IMR-90 (cell line): ENCODE measurements at regions not wholly inside any gene's neighbourhood (a gene's known extent, or its start where the extent isn't known, plus 50 kb on each side); places are given as distances from the start of the nearest gene placed in this dataset.
A peak's percentile ranks its signal among the peaks of the same experiment; 100 is the strongest.

Experiments used
- ATAC-seq: fragments of 200-7000 bp; cut with Tn5 transposase; 2 replicates; pipeline ENCODE4 v1.9.1; 2020; ENCODE audit warnings: low read depth, mild to moderate bottlenecking, moderate library complexity
- BruUV-seq: library from RNA; stranded (reverse); fragments of 400-500 nt; replicated peaks from 2 replicates; lab custom pipeline; 2021; lab: Mats Ljungman, UMichigan
- CTCF ChIA-PET: fragments of 300-600 bp; formaldehyde crosslinking; extraction: SDS; loops from one replicate; lab custom pipeline; 2021; ENCODE audit warnings: antibody characterized with exemption; lab: Yijun Ruan, JAX
- POLR2A ChIA-PET: fragments of 300-600 bp; sonication (Branson Sonifier 250); formaldehyde crosslinking; loops from one replicate; lab custom pipeline; 2022; ENCODE audit warnings: antibody characterized with exemption; ENCODE audit not compliant: unreplicated experiment; lab: Charles Lee
- DNase-seq: peaks from one replicate; pipeline ENCODE4 v3.0.0; 2013
- H2AFZ ChIP-seq: replicated peaks from 2 replicates; pipeline ENCODE3; 2013; ENCODE audit warnings: low read length, mild to moderate bottlenecking; ENCODE audit not compliant: poor library complexity
- H2AK5ac ChIP-seq: 2 replicates; pipeline ENCODE4 v1.6.1; 2013; ENCODE audit warnings: low read depth, low read length, inconsistent platforms
- H2AK9ac ChIP-seq: replicated peaks from 2 replicates; pipeline ENCODE3; 2013; ENCODE audit warnings: mild to moderate bottlenecking, low read depth, low read length, moderate library complexity; ENCODE audit not compliant: poor library complexity
- H2BK120ac ChIP-seq: 2 replicates; pipeline ENCODE4 v1.6.1; 2013; ENCODE audit warnings: low read depth, low read length, inconsistent platforms
- H2BK15ac ChIP-seq: 3 replicates; pipeline ENCODE4 v1.6.1; 2013; ENCODE audit warnings: low read depth, low read length, inconsistent platforms
- H2BK20ac ChIP-seq: 2 replicates; pipeline ENCODE4 v1.6.1; 2013; ENCODE audit warnings: low read depth, mild to moderate bottlenecking, inconsistent platforms, low read length, moderate library complexity
- H2BK5ac ChIP-seq: 2 replicates; pipeline ENCODE4 v1.6.1; 2013; ENCODE audit warnings: mild to moderate bottlenecking, low read depth, low read length, inconsistent platforms; ENCODE audit not compliant: poor library complexity, severe bottlenecking
- H3K14ac ChIP-seq: replicated peaks from 2 replicates; pipeline ENCODE4 v1.6.1; 2013; ENCODE audit warnings: low read depth, low read length, inconsistent platforms
- H3K18ac ChIP-seq: 2 replicates; pipeline ENCODE4 v1.6.1; 2013; ENCODE audit warnings: low read depth, low read length, control low read depth
- H3K23ac ChIP-seq: 2 replicates; pipeline ENCODE4 v1.6.1; 2013; ENCODE audit warnings: low read depth, low read length, inconsistent platforms
- H3K27ac ChIP-seq: 2 replicates; pipeline ENCODE4 v1.5.1; 2013; ENCODE audit warnings: mild to moderate bottlenecking, control low read depth, low read length; ENCODE audit not compliant: insufficient read depth
- H3K27me3 ChIP-seq: 2 replicates; pipeline ENCODE4 v1.6.1; 2013; ENCODE audit warnings: low read length; ENCODE audit not compliant: control insufficient read depth, insufficient read depth
- H3K36me3 ChIP-seq: 2 replicates; pipeline ENCODE4 v1.6.1; 2013; ENCODE audit warnings: low read length, mixed read lengths; ENCODE audit not compliant: control insufficient read depth, insufficient read depth
- H3K4ac ChIP-seq: 2 replicates; pipeline ENCODE4 v1.6.1; 2013; ENCODE audit warnings: low read depth, low read length, inconsistent platforms
- H3K4me1 ChIP-seq: 2 replicates; pipeline ENCODE4 v1.6.1; 2013; ENCODE audit warnings: low read length, mixed read lengths; ENCODE audit not compliant: control insufficient read depth, insufficient read depth
- H3K4me2 ChIP-seq: 2 replicates; pipeline ENCODE4 v1.6.1; 2013; ENCODE audit warnings: low read depth, mild to moderate bottlenecking, control low read depth, low read length, moderate library complexity
- H3K4me3 ChIP-seq: 2 replicates; pipeline ENCODE4 v1.5.1; 2013; ENCODE audit warnings: low read depth, mild to moderate bottlenecking, control low read depth, low read length, moderate library complexity; ENCODE audit not compliant: insufficient read depth
- H3K56ac ChIP-seq: 2 replicates; pipeline ENCODE4 v1.6.1; 2013; ENCODE audit warnings: low read length, inconsistent platforms; ENCODE audit not compliant: insufficient read depth; ENCODE audit errors: extremely low read depth
- H3K79me1 ChIP-seq, 2 experiments: 2 replicates each; pipeline ENCODE4 v1.6.1; 2013; ENCODE audit warnings: low read length in 2 of 2, inconsistent platforms in 1 of 2, low read depth in 1 of 2
- H3K9ac ChIP-seq: 2 replicates; pipeline ENCODE4 v1.6.1; 2013; ENCODE audit warnings: low read depth, low read length, control low read depth
- H3K9me1 ChIP-seq: 2 replicates; pipeline ENCODE4 v1.6.1; 2013; ENCODE audit warnings: low read length, inconsistent platforms; ENCODE audit not compliant: insufficient read depth
- H3K9me3 ChIP-seq: 2 replicates; pipeline ENCODE4 v1.6.1; 2013; ENCODE audit warnings: low read length; ENCODE audit not compliant: control insufficient read depth, insufficient read depth
- H4K20me1 ChIP-seq: 2 replicates; pipeline ENCODE4 v1.6.1; 2013; ENCODE audit warnings: low read length, inconsistent platforms; ENCODE audit not compliant: insufficient read depth
- H4K5ac ChIP-seq: 2 replicates; pipeline ENCODE4 v1.6.1; 2013; ENCODE audit warnings: mild to moderate bottlenecking, low read depth, low read length, control low read depth
- H4K8ac ChIP-seq, 2 experiments: 2 replicates each; pipeline ENCODE4 v1.6.1; 2013; ENCODE audit warnings: low read depth in 2 of 2, low read length in 2 of 2, control low read depth in 1 of 2, inconsistent platforms in 1 of 2
- H4K91ac ChIP-seq: 2 replicates; pipeline ENCODE4 v1.6.1; 2013; ENCODE audit warnings: low read depth, low read length, inconsistent platforms; ENCODE audit not compliant: insufficient read depth
- BHLHE40 ChIP-seq: fragments of 150-350 bp; IDR thresholded peaks from 2 replicates; pipeline ENCODE4 v1.6.1; 2016; ENCODE audit warnings: mild to moderate bottlenecking, low read depth, low read length
- CEBPB ChIP-seq: IDR thresholded peaks from 2 replicates; pipeline ENCODE4 v1.6.1; 2012; ENCODE audit warnings: low read depth, low read length, improper control_type of control experiment
- CHD1 ChIP-seq: IDR thresholded peaks from 2 replicates; pipeline ENCODE4 v1.6.1; 2012; ENCODE audit warnings: low read depth, low read length, improper control_type of control experiment
- FOS ChIP-seq: fragments of 150-350 bp; IDR thresholded peaks from 2 replicates; pipeline ENCODE4 v1.6.1; 2016; ENCODE audit warnings: low read depth, low read length
- MAFK ChIP-seq: IDR thresholded peaks from 2 replicates; pipeline ENCODE4 v1.6.1; 2012; ENCODE audit warnings: low read depth, low read length, improper control_type of control experiment
- MAZ ChIP-seq: IDR thresholded peaks from 2 replicates; pipeline ENCODE4 v1.6.1; 2012; ENCODE audit warnings: low read depth, mild to moderate bottlenecking, low read length, improper control_type of control experiment, moderate library complexity, borderline replicate concordance
- MXI1 ChIP-seq: IDR thresholded peaks from 2 replicates; pipeline ENCODE4 v1.6.1; 2012; ENCODE audit warnings: low read depth, mild to moderate bottlenecking, low read length, moderate library complexity, borderline replicate concordance
- NFE2L2 ChIP-seq: fragments of 150-350 bp; IDR thresholded peaks from 2 replicates; pipeline ENCODE4 v1.6.1; 2016; ENCODE audit warnings: low read depth, mild to moderate bottlenecking, low read length
- POLR2A ChIP-seq: IDR thresholded peaks from 2 replicates; pipeline ENCODE4 v1.6.1; 2012; ENCODE audit warnings: mild to moderate bottlenecking, low read depth, low read length
- RAD21 ChIP-seq: IDR thresholded peaks from 2 replicates; pipeline ENCODE4 v1.6.1; 2012; ENCODE audit warnings: low read length, improper control_type of control experiment
- RCOR1 ChIP-seq: IDR thresholded peaks from 2 replicates; pipeline ENCODE4 v1.6.1; 2012; ENCODE audit warnings: mild to moderate bottlenecking, low read length, improper control_type of control experiment; ENCODE audit not compliant: insufficient replicate concordance
- RFX5 ChIP-seq: IDR thresholded peaks from 2 replicates; pipeline ENCODE4 v1.8.0; 2012; ENCODE audit warnings: low read depth, mild to moderate bottlenecking, low read length, moderate library complexity
- dilution Hi-C: fragments of 300-500 bp; cut with HindIII; formaldehyde crosslinking; loops from one replicate; pipeline ENCODE4 v1.14.3; 2018; ENCODE audit warnings: low sequenced_read_pairs; ENCODE audit not compliant: unreplicated experiment
- in situ Hi-C: fragments of 300-500 bp; cut with MboI; formaldehyde crosslinking; loops from 3 replicates; pipeline ENCODE4 v1.14.3; 2019; ENCODE audit warnings: low sequenced_read_pairs, inconsistent platforms, mixed read lengths
- intact Hi-C: fragments of 100-400 bp; cut with micrococcal nuclease; formaldehyde crosslinking; loops from 2 replicates; pipeline ENCODE4 v1.10.0; 2022
- TF ChIP-seq, protein P1 (sequence below): fragments of 150-350 bp; IDR thresholded peaks from 2 replicates; pipeline ENCODE4 v1.6.1; 2016; ENCODE audit warnings: low read depth, mild to moderate bottlenecking, low read length, moderate library complexity, borderline replicate concordance
- TF ChIP-seq, protein P2 (sequence below): fragments of 150-350 bp; IDR thresholded peaks from 2 replicates; pipeline ENCODE4 v1.6.1; 2017; ENCODE audit warnings: mild to moderate bottlenecking, antibody characterized with exemption, low read length, low read depth
- TF ChIP-seq, protein P3 (sequence below): conservative IDR thresholded peaks from 2 replicates; pipeline ENCODE4 v1.5.1; 2012; ENCODE audit warnings: mild to moderate bottlenecking, low read depth, low read length, improper control_type of control experiment

DNA sequence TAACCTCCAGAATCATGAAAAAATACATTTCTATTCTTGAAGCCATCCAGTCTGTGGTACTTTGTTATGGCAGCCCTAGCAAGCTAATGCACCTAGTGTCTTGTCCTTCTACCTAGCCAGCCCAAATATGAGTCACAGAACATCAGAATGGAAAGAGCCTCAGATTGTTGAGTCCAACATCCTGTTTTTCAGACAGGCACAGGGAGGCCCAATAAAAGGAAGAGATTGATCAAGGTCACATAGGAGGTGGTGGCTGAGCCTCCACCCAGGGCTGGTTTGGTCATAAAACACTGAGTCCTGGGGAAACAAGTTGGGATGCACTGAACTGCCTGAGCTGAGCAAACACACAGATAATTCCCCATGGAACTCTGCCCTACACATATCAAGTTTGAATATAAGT, 195.5 kb downstream of the TTC32 start:
- H3K27me3 ChIP-seq, result no peaks in the 10 kb centered on the region
- no peak overlapping the region for H3K14ac ChIP-seq
- peak overlapping the region; percentile 15; the same call in 1 of the 2 replicates for H2BK20ac ChIP-seq
- H3K4ac ChIP-seq, result no peak overlapping the region
- H3K9me1 ChIP-seq, result no peaks in the 10 kb centered on the region; the same call in 1 of the 2 replicates
- H3K36me3 ChIP-seq, result no peaks in the 10 kb centered on the region
- no peak overlapping the region for H3K18ac ChIP-seq
- intact Hi-C loops, result no loop called here
- H3K27ac ChIP-seq, result no peak overlapping the region
- no peaks in the 10 kb centered on the region for H3K79me1 ChIP-seq
- no peak overlapping the region for H2BK15ac ChIP-seq
- ChIA-PET CTCF (no interaction called here), POLR2A (no interaction called here)
- ATAC-seq, result no peak
- no peak overlapping the region; the same call in 1 of the 2 replicates for H2AK5ac ChIP-seq
- no peak overlapping the region for H4K8ac ChIP-seq
- no peak for DNase-seq
- no peak overlapping the region for H3K4me3 ChIP-seq
- H2AFZ ChIP-seq, result peak overlapping the region; percentile 68
- no peak overlapping the region for H2AK9ac ChIP-seq
- H3K23ac ChIP-seq, result no peak overlapping the region
- no peaks in the 10 kb centered on the region for H4K20me1 ChIP-seq
- BruUV-seq, result no TSS peak
- H4K5ac ChIP-seq, result no peak overlapping the region
- H2BK5ac ChIP-seq, result no peak overlapping the region
- H3K4me1 ChIP-seq, result no peaks in the 10 kb centered on the region
- in situ Hi-C loops, result no loop called here
- H3K4me2 ChIP-seq, result no peak overlapping the region
- no peak overlapping the region for H2BK120ac ChIP-seq
- no peak overlapping the region for H3K9ac ChIP-seq
- no peak overlapping the region for H4K91ac ChIP-seq
- H3K9me3 ChIP-seq, result no peaks in the 10 kb centered on the region
- TF ChIP-seq CEBPB, result no peak
- no peak for TF ChIP-seq FOS
- TF ChIP-seq, protein P1, sequence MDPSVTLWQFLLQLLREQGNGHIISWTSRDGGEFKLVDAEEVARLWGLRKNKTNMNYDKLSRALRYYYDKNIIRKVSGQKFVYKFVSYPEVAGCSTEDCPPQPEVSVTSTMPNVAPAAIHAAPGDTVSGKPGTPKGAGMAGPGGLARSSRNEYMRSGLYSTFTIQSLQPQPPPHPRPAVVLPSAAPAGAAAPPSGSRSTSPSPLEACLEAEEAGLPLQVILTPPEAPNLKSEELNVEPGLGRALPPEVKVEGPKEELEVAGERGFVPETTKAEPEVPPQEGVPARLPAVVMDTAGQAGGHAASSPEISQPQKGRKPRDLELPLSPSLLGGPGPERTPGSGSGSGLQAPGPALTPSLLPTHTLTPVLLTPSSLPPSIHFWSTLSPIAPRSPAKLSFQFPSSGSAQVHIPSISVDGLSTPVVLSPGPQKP, result no peak
- no peak for TF ChIP-seq BHLHE40
- TF ChIP-seq, protein P2, sequence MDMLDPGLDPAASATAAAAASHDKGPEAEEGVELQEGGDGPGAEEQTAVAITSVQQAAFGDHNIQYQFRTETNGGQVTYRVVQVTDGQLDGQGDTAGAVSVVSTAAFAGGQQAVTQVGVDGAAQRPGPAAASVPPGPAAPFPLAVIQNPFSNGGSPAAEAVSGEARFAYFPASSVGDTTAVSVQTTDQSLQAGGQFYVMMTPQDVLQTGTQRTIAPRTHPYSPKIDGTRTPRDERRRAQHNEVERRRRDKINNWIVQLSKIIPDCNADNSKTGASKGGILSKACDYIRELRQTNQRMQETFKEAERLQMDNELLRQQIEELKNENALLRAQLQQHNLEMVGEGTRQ, result no peak
- TF ChIP-seq MXI1, result no peak
- no peak for TF ChIP-seq RCOR1
- TF ChIP-seq MAFK, result no peak
- TF ChIP-seq MAZ, result no peak
- TF ChIP-seq CHD1, result no peak
- TF ChIP-seq NFE2L2, result no peak
- TF ChIP-seq POLR2A, result no peak
- TF ChIP-seq RAD21, result no peak
- TF ChIP-seq RFX5, result no peak
- TF ChIP-seq, protein P3, sequence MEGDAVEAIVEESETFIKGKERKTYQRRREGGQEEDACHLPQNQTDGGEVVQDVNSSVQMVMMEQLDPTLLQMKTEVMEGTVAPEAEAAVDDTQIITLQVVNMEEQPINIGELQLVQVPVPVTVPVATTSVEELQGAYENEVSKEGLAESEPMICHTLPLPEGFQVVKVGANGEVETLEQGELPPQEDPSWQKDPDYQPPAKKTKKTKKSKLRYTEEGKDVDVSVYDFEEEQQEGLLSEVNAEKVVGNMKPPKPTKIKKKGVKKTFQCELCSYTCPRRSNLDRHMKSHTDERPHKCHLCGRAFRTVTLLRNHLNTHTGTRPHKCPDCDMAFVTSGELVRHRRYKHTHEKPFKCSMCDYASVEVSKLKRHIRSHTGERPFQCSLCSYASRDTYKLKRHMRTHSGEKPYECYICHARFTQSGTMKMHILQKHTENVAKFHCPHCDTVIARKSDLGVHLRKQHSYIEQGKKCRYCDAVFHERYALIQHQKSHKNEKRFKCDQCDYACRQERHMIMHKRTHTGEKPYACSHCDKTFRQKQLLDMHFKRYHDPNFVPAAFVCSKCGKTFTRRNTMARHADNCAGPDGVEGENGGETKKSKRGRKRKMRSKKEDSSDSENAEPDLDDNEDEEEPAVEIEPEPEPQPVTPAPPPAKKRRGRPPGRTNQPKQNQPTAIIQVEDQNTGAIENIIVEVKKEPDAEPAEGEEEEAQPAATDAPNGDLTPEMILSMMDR, result no peak
- dilution Hi-C loops, result no loop called here
- no peak overlapping the region for H3K56ac ChIP-seq
